Hepatocyte (in vitro differentiated cells): ENCODE measurements at regions not wholly inside any gene's neighbourhood (a gene's known extent, or its start where the extent isn't known, plus 50 kb on each side); places are given as distances from the start of the nearest gene placed in this dataset.
A peak's percentile ranks its signal among the peaks of the same experiment; 100 is the strongest.

Experiments used
- DNase-seq: peaks from one replicate; pipeline ENCODE4 v3.0.0-alpha.2; 2016; ENCODE audit warnings: low spot score
- H2AFZ ChIP-seq: fragments of 200-600 bp; sonication (generic); 2 replicates; pipeline ENCODE4 v1.6.0; 2016; ENCODE audit warnings: antibody characterized with exemption, mild to moderate bottlenecking
- H3K27ac ChIP-seq: fragments of 200-600 bp; sonication (generic); 2 replicates; pipeline ENCODE4 v1.5.1; 2016; ENCODE audit warnings: mild to moderate bottlenecking
- H3K27me3 ChIP-seq: fragments of 200-600 bp; sonication (generic); 2 replicates; pipeline ENCODE4 v1.6.1; 2016
- H3K36me3 ChIP-seq: fragments of 200-600 bp; sonication (generic); replicated peaks from 2 replicates; pipeline ENCODE4 v1.5.1; 2016; ENCODE audit warnings: low read depth; ENCODE audit not compliant: insufficient read depth
- H3K4me1 ChIP-seq: fragments of 200-600 bp; sonication (generic); 2 replicates; pipeline ENCODE4 v1.5.1; 2016; ENCODE audit warnings: mild to moderate bottlenecking, moderate library complexity; ENCODE audit not compliant: insufficient read depth
- H3K4me2 ChIP-seq: fragments of 200-600 bp; sonication (generic); 2 replicates; pipeline ENCODE4 v1.6.0; 2016
- H3K4me3 ChIP-seq: fragments of 200-600 bp; sonication (generic); 2 replicates; pipeline ENCODE4 v1.5.1; 2016; ENCODE audit warnings: mild to moderate bottlenecking
- H3K79me2 ChIP-seq: fragments of 200-600 bp; sonication (generic); 2 replicates; pipeline ENCODE4 v1.6.0; 2017; ENCODE audit warnings: mild to moderate bottlenecking
- H3K9me2 ChIP-seq: fragments of 200-600 bp; sonication (generic); replicated peaks from 2 replicates; pipeline ENCODE4 v1.6.0; 2017; ENCODE audit warnings: mild to moderate bottlenecking; ENCODE audit not compliant: insufficient read depth
- H3K9me3 ChIP-seq: fragments of 200-600 bp; sonication (generic); 2 replicates; pipeline ENCODE4 v1.5.1; 2016; ENCODE audit warnings: low read depth, mild to moderate bottlenecking
- H4K20me1 ChIP-seq: fragments of 200-600 bp; sonication (generic); 2 replicates; pipeline ENCODE4 v1.6.0; 2016; ENCODE audit warnings: mild to moderate bottlenecking; ENCODE audit not compliant: insufficient read depth, poor library complexity, severe bottlenecking
- EZH2 ChIP-seq: fragments of 200-600 bp; sonication (generic); IDR thresholded peaks from 2 replicates; pipeline ENCODE4 v1.6.1; 2016; ENCODE audit warnings: antibody characterized with exemption, mild to moderate bottlenecking, borderline replicate concordance
- EZH2phosphoT487 ChIP-seq: fragments of 200-600 bp; sonication (generic); IDR thresholded peaks from one replicate; pipeline ENCODE4 v1.6.1; 2018; ENCODE audit warnings: antibody characterized with exemption, mild to moderate bottlenecking, low read depth, moderate library complexity; ENCODE audit not compliant: unreplicated experiment, severe bottlenecking
- WGBS: methylation state at CpG from one replicate; pipeline ENCODE4 v1.1.6; 2016; ENCODE audit warnings: low lambda C conversion rate; ENCODE audit errors: missing lambda C conversion rate; 5-methylcytosine and 5-hydroxymethylcytosine counted together
- TF ChIP-seq, protein P1 (sequence below): fragments of 200-600 bp; sonication (generic); IDR thresholded peaks from 2 replicates; pipeline ENCODE4 v1.5.1; 2016; ENCODE audit warnings: antibody characterized with exemption, mild to moderate bottlenecking; ENCODE audit not compliant: poor library complexity

GRCh38 chr14:71322655-71323250 is 415.5 kb downstream of the PCNX1 start:
- Histone ChIP-seq H3K27me3 (no peaks in the 10 kb centered on the region), H3K4me3 (no peak overlapping the region), H3K4me2 (peak overlapping the region; percentile 83), H3K9me3 (no peaks in the 10 kb centered on the region), H3K27ac (peak overlapping the region; percentile 98), H3K36me3 (no peaks in the 10 kb centered on the region), H3K4me1 (peaks cover 14% of the 10 kb centered on the region), H4K20me1 (no peaks in the 10 kb centered on the region), H3K79me2 (peaks cover 55% of the 10 kb centered on the region), H3K9me2 (no peaks in the 10 kb centered on the region), H2AFZ (no peak overlapping the region)
- DNase-seq = peak; percentile 59
- TF ChIP-seq EZH2phosphoT487 (no peak), EZH2 (no peak)
- TF ChIP-seq, protein P1, sequence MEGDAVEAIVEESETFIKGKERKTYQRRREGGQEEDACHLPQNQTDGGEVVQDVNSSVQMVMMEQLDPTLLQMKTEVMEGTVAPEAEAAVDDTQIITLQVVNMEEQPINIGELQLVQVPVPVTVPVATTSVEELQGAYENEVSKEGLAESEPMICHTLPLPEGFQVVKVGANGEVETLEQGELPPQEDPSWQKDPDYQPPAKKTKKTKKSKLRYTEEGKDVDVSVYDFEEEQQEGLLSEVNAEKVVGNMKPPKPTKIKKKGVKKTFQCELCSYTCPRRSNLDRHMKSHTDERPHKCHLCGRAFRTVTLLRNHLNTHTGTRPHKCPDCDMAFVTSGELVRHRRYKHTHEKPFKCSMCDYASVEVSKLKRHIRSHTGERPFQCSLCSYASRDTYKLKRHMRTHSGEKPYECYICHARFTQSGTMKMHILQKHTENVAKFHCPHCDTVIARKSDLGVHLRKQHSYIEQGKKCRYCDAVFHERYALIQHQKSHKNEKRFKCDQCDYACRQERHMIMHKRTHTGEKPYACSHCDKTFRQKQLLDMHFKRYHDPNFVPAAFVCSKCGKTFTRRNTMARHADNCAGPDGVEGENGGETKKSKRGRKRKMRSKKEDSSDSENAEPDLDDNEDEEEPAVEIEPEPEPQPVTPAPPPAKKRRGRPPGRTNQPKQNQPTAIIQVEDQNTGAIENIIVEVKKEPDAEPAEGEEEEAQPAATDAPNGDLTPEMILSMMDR = peak; percentile 72
- 33% methylated on average over 2 of the region's 2 CpGs for WGBS

- Histone ChIP-seq H3K79me2 (peaks cover 75% of the 10 kb centered on the region), H3K9me3 (no peaks in the 10 kb centered on the region), H3K36me3 (no peaks in the 10 kb centered on the region), H3K27ac (peak overlapping the region; percentile 43), H3K27me3 (no peaks in the 10 kb centered on the region), H3K4me3 (no peak overlapping the region), H3K9me2 (no peaks in the 10 kb centered on the region), H3K4me1 (peaks cover 8% of the 10 kb centered on the region), H2AFZ (no peak overlapping the region), H3K4me2 (peak overlapping the region; percentile 20), H4K20me1 (no peaks in the 10 kb centered on the region)
- peak; percentile 20 for DNase-seq
- TF ChIP-seq, protein P1 = no peak
- no peak for TF ChIP-seq EZH2phosphoT487
- no peak for TF ChIP-seq EZH2
- WGBS = 44% methylated on average over 6 of the region's 6 CpGs
These were observed 417.6 kb downstream of the PCNX1 start for GRCh38 chr14:71324767-71325272.

DNA sequence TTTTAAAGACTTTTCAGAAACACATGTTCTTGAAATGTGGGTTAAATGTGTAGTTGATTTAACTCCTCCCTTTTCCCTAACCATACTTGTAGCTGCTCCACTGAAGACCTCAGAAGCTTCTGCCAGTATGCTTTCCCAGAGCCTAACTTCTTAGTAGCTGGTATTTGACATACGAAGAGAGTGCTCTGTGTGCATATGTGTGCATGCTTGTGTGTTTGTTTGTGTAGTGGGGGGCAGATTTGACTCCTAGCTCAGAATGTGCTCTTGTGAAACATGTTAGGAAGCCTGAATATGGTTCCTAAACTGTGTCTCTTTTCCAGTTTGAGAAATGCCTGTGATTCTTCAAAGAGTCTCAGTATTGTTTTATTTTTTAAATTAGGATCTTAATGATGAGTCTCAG is 420.4 kb downstream of the PCNX1 start:
- H4K20me1 ChIP-seq = no peaks in the 10 kb centered on the region
- no peak overlapping the region for H3K4me2 ChIP-seq
- peaks cover 4% of the 10 kb centered on the region for H3K4me1 ChIP-seq
- H3K9me3 ChIP-seq = no peaks in the 10 kb centered on the region
- H3K9me2 ChIP-seq = no peaks in the 10 kb centered on the region
- H3K27me3 ChIP-seq = no peaks in the 10 kb centered on the region
- H2AFZ ChIP-seq = no peak overlapping the region
- no peak for DNase-seq
- 62% methylated on average over 1 of the region's 1 CpG for WGBS
- H3K79me2 ChIP-seq = peaks cover 99% of the 10 kb centered on the region
- no peak overlapping the region for H3K4me3 ChIP-seq
- no peaks in the 10 kb centered on the region for H3K36me3 ChIP-seq
- no peak for TF ChIP-seq EZH2phosphoT487
- TF ChIP-seq, protein P1 = no peak
- TF ChIP-seq EZH2 = no peak
- no peak overlapping the region for H3K27ac ChIP-seq
